CD4-positive, alpha-beta memory T cell (primary cell): ENCODE measurements at regions not wholly inside any gene's neighbourhood (a gene's known extent, or its start where the extent isn't known, plus 50 kb on each side); places are given as distances from the start of the nearest gene placed in this dataset.
A peak's percentile ranks its signal among the peaks of the same experiment; 100 is the strongest.

ENCODE experiments used
- CTCF ChIA-PET: fragments of 350-600 bp; sonication (Branson Sonifier 250); formaldehyde crosslinking; loops from one replicate; lab custom pipeline; 2021; ENCODE audit warnings: inconsistent platforms; ENCODE audit not compliant: partially characterized antibody; lab: Charles Lee
- POLR2A ChIA-PET: fragments of 350-600 bp; sonication (Branson Sonifier 250); formaldehyde crosslinking; loops from one replicate; lab custom pipeline; 2021; ENCODE audit not compliant: partially characterized antibody; lab: Charles Lee
- DNase-seq, 5 donors: peaks; one replicate each; pipeline versions ENCODE4 v3.0.0 to v3.0.0-alpha.2; 2020 to 2022; ENCODE audit warnings: mixed read lengths in 1 of 5
- H3K27ac ChIP-seq: one replicate; pipeline ENCODE4 v1.7.0; 2013; ENCODE audit warnings: low read depth, low read length
- H3K27me3 ChIP-seq: 2 replicates; pipeline ENCODE4 v1.7.0; 2013; ENCODE audit warnings: mild to moderate bottlenecking, low read length, moderate library complexity; ENCODE audit not compliant: insufficient read depth
- H3K36me3 ChIP-seq: 2 replicates; pipeline ENCODE4 v1.7.0; 2013; ENCODE audit warnings: mild to moderate bottlenecking, low read length, moderate library complexity; ENCODE audit not compliant: insufficient read depth
- H3K4me1 ChIP-seq: 2 replicates; pipeline ENCODE4 v1.7.0; 2013; ENCODE audit warnings: mild to moderate bottlenecking, low read length, moderate library complexity; ENCODE audit not compliant: insufficient read depth
- H3K4me3 ChIP-seq, 2 donors: one replicate each; pipeline ENCODE4 v1.7.0; 2013; ENCODE audit warnings: low read length in 2 of 2, mild to moderate bottlenecking in 1 of 2
- H3K9me3 ChIP-seq, 2 donors: one replicate each; pipeline ENCODE4 v1.7.0; 2013; ENCODE audit warnings: low read length in 2 of 2, control low read depth in 1 of 2; ENCODE audit not compliant: control insufficient read depth in 1 of 2
- H3K27ac Mint-ChIP-seq, 7 donors: one replicate each; pipeline ENCODE4 v1.8.0; 2020 to 2021; ENCODE audit warnings: mixed read lengths in 7 of 7, mild to moderate bottlenecking in 6 of 7, inconsistent platforms in 3 of 7, moderate library complexity in 3 of 7
- H3K27me3 Mint-ChIP-seq, 2 donors: one replicate each; pipeline ENCODE4 v1.8.0; 2020 to 2021; ENCODE audit warnings: mixed read lengths in 2 of 2
- H3K36me3 Mint-ChIP-seq, 2 donors: one replicate each; pipeline ENCODE4 v1.8.0; 2020 to 2021; ENCODE audit warnings: mixed read lengths in 2 of 2, inconsistent platforms in 1 of 2, mild to moderate bottlenecking in 1 of 2
- H3K4me1 Mint-ChIP-seq, 4 donors: one replicate each; pipeline ENCODE4 v1.8.0; 2020 to 2021; ENCODE audit warnings: mixed read lengths in 4 of 4, mild to moderate bottlenecking in 1 of 4
- H3K4me3 Mint-ChIP-seq, 8 donors: one replicate each; pipeline ENCODE4 v1.8.0; 2020 to 2021; ENCODE audit warnings: mixed read lengths in 8 of 8, mild to moderate bottlenecking in 7 of 8, moderate library complexity in 6 of 8, inconsistent platforms in 3 of 8
- H3K9me3 Mint-ChIP-seq, 8 donors: one replicate each; pipeline ENCODE4 v1.8.0; 2020 to 2021; ENCODE audit warnings: mixed read lengths in 8 of 8, mild to moderate bottlenecking in 5 of 8, inconsistent platforms in 3 of 8, moderate library complexity in 1 of 8
- intact Hi-C: fragments of 100-400 bp; cut with micrococcal nuclease; formaldehyde crosslinking; loops from one replicate; pipeline ENCODE4 v1.15.1; 2023

- POLR2A ChIA-PET: interaction anchor here (3.3 kb wide), 1 partner anchor 11 kb away, joined by 10 read pairs; no protein-coding TSS in a partner anchor
- H3K4me1 ChIP-seq: peaks cover 55% of the 10 kb centered on the region
- peak overlapping the region in 1 of 8 donors; percentile 32 for H3K4me3 Mint-ChIP-seq
Observed at GRCh38 chr2:7449298-7449697, 532.1 kb downstream of the RNF144A start.

GRCh38 chr2:7450188-7450832, 533.1 kb downstream of the RNF144A start:
- H3K9me3 Mint-ChIP-seq: no peaks in the 10 kb centered on the region
- Histone ChIP-seq H3K27ac (no peak overlapping the region), H3K27me3 (no peaks in the 10 kb centered on the region), H3K4me1 (peaks cover 60% of the 10 kb centered on the region), H3K36me3 (no peaks in the 10 kb centered on the region), H3K9me3 (no peaks in the 10 kb centered on the region), H3K4me3 (no peak overlapping the region)
- intact Hi-C loops: loop anchor here (2.0 kb wide), 1 partner anchor 20 kb away; no protein-coding TSS in a partner anchor
- peak overlapping the region; percentile 85 to 95 (median 93) for H3K27ac Mint-ChIP-seq
- ChIA-PET POLR2A (interaction anchor here (0.9 to 3.3 kb wide), 6 partner anchors 12 to 1234 kb away, joined by 3 to 14 read pairs (median 8); partner anchors contain the start of gene ID2), CTCF (interaction anchor here (0.8 to 2.2 kb wide), 5 partner anchors 8 to 23 kb away, joined by 3 to 8 read pairs (median 4); no protein-coding TSS in a partner anchor)
- no peaks in the 10 kb centered on the region for H3K27me3 Mint-ChIP-seq
- peaks cover 44 to 66% (median 57%) of the 10 kb centered on the region in 4 donors for H3K4me1 Mint-ChIP-seq
- peak overlapping the region in 7 of 8 donors; percentile 60 to 83 (median 67) for H3K4me3 Mint-ChIP-seq
- DNase-seq: peak; percentile 54 to 72 (median 59)
- no peaks in the 10 kb centered on the region for H3K36me3 Mint-ChIP-seq

More at GRCh38 chr2:7449298-7449697, 532.1 kb downstream of the RNF144A start:
- H3K27me3 ChIP-seq: no peaks in the 10 kb centered on the region
- H3K4me3 ChIP-seq: no peak overlapping the region
- CTCF ChIA-PET: interaction anchor here (2.2 kb wide), 1 partner anchor 22 kb away, joined by 8 read pairs; no protein-coding TSS in a partner anchor
- no peaks in the 10 kb centered on the region for H3K9me3 Mint-ChIP-seq
- no peaks in the 10 kb centered on the region for H3K36me3 ChIP-seq
- H3K4me1 Mint-ChIP-seq: peaks cover 46 to 62% (median 54%) of the 10 kb centered on the region in 4 donors
- no peaks in the 10 kb centered on the region for H3K36me3 Mint-ChIP-seq
- H3K27ac ChIP-seq: no peak overlapping the region
- H3K9me3 ChIP-seq: no peaks in the 10 kb centered on the region
- peak overlapping the region in 5 of 7 donors; percentile 36 to 84 (median 57) for H3K27ac Mint-ChIP-seq
- intact Hi-C loops: no loop called here
- no peaks in the 10 kb centered on the region for H3K27me3 Mint-ChIP-seq
- no peak for DNase-seq

- ChIA-PET CTCF (interaction anchor here (0.8 to 2.2 kb wide), 5 partner anchors 9 to 23 kb away, joined by 3 to 8 read pairs (median 4); no protein-coding TSS in a partner anchor), POLR2A (interaction anchor here (0.9 to 3.3 kb wide), 7 partner anchors 13 to 1234 kb away, joined by 3 to 14 read pairs (median 7); partner anchors contain the start of gene ID2)
- no peak overlapping the region for H3K4me3 ChIP-seq
- peaks cover 60% of the 10 kb centered on the region for H3K4me1 ChIP-seq
- H3K27ac ChIP-seq: peak overlapping the region; percentile 16
- no peaks in the 10 kb centered on the region for H3K9me3 Mint-ChIP-seq
- peaks cover 44 to 66% (median 57%) of the 10 kb centered on the region in 4 donors for H3K4me1 Mint-ChIP-seq
- intact Hi-C loops: loop anchor here (2.0 kb wide), 1 partner anchor 20 kb away; no protein-coding TSS in a partner anchor
- peak in 1 of 5 donors; percentile 47 for DNase-seq
- no peaks in the 10 kb centered on the region for H3K36me3 Mint-ChIP-seq
- no peaks in the 10 kb centered on the region for H3K36me3 ChIP-seq
- H3K9me3 ChIP-seq: no peaks in the 10 kb centered on the region
- peak overlapping the region; percentile 85 to 95 (median 93) for H3K27ac Mint-ChIP-seq
- H3K27me3 ChIP-seq: no peaks in the 10 kb centered on the region
- H3K4me3 Mint-ChIP-seq: peak overlapping the region in 7 of 8 donors; percentile 60 to 83 (median 67)
- H3K27me3 Mint-ChIP-seq: no peaks in the 10 kb centered on the region
Observed at GRCh38 chr2:7450833-7451190, 533.6 kb downstream of the RNF144A start.

GRCh38 chr2:7452110-7452876, 535.1 kb downstream of the RNF144A start:
- ChIA-PET CTCF (interaction anchor here (0.6 to 0.7 kb wide), 2 partner anchors 9 to 25 kb away, joined by 3 read pairs; no protein-coding TSS in a partner anchor), POLR2A (interaction anchor here (1.1 to 3.1 kb wide), 4 partner anchors 18 to 1230 kb away, joined by 3 to 14 read pairs (median 8); partner anchors contain the start of gene ID2)
- H3K27ac Mint-ChIP-seq: peak overlapping the region; percentile 80 to 93 (median 86)
- peak overlapping the region in 7 of 8 donors; percentile 11 to 76 (median 49) for H3K4me3 Mint-ChIP-seq
- intact Hi-C loops: loop anchor here (2.0 kb wide), 1 partner anchor 13 kb away; no protein-coding TSS in a partner anchor
- no peaks in the 10 kb centered on the region for H3K36me3 ChIP-seq
- H3K27me3 Mint-ChIP-seq: no peaks in the 10 kb centered on the region
- H3K4me3 ChIP-seq: no peak overlapping the region
- peaks cover 60% of the 10 kb centered on the region for H3K4me1 ChIP-seq
- no peaks in the 10 kb centered on the region for H3K9me3 ChIP-seq
- peaks cover 42 to 66% (median 57%) of the 10 kb centered on the region in 4 donors for H3K4me1 Mint-ChIP-seq
- H3K27me3 ChIP-seq: no peaks in the 10 kb centered on the region
- no peak for DNase-seq
- no peaks in the 10 kb centered on the region for H3K36me3 Mint-ChIP-seq
- peak overlapping the region; percentile 11 for H3K27ac ChIP-seq
- no peaks in the 10 kb centered on the region for H3K9me3 Mint-ChIP-seq

GRCh38 chr2:7454592-7454991, 537.4 kb downstream of the RNF144A start:
- POLR2A ChIA-PET: no interaction called here
- H3K4me3 Mint-ChIP-seq: peak overlapping the region in 2 of 8 donors; percentile 7 to 56
- no peak for DNase-seq
- no peaks in the 10 kb centered on the region for H3K27me3 ChIP-seq
- no peaks in the 10 kb centered on the region for H3K36me3 ChIP-seq
- no peaks in the 10 kb centered on the region for H3K9me3 ChIP-seq
- peaks cover 52% of the 10 kb centered on the region for H3K4me1 ChIP-seq
- no peaks in the 10 kb centered on the region for H3K9me3 Mint-ChIP-seq
- H3K4me1 Mint-ChIP-seq: peaks cover 37 to 55% (median 51%) of the 10 kb centered on the region in 4 donors
- no peak overlapping the region for H3K4me3 ChIP-seq
- CTCF ChIA-PET: no interaction called here
- no peaks in the 10 kb centered on the region for H3K36me3 Mint-ChIP-seq
- intact Hi-C loops: no loop called here
- peak overlapping the region in 2 of 7 donors; percentile 43 to 70 for H3K27ac Mint-ChIP-seq
- H3K27me3 Mint-ChIP-seq: no peaks in the 10 kb centered on the region
- H3K27ac ChIP-seq: no peak overlapping the region

- no peaks in the 10 kb centered on the region for H3K9me3 ChIP-seq
- DNase-seq: no peak
- no peaks in the 10 kb centered on the region for H3K36me3 ChIP-seq
- no peak overlapping the region for H3K27ac ChIP-seq
- H3K4me3 ChIP-seq: no peak overlapping the region
- ChIA-PET POLR2A (no interaction called here), CTCF (no interaction called here)
- H3K36me3 Mint-ChIP-seq: no peaks in the 10 kb centered on the region
- no peaks in the 10 kb centered on the region for H3K27me3 ChIP-seq
- no peak overlapping the region for H3K27ac Mint-ChIP-seq
- peaks cover 30% of the 10 kb centered on the region for H3K4me1 ChIP-seq
- no peak overlapping the region for H3K4me3 Mint-ChIP-seq
- intact Hi-C loops: no loop called here
- H3K4me1 Mint-ChIP-seq: peaks cover 20 to 34% (median 31%) of the 10 kb centered on the region in 4 donors
- no peaks in the 10 kb centered on the region for H3K27me3 Mint-ChIP-seq
- no peaks in the 10 kb centered on the region for H3K9me3 Mint-ChIP-seq
Observed at GRCh38 chr2:7456762-7457161, 539.5 kb downstream of the RNF144A start.
